ENCODE measurements at regions not wholly inside any gene's neighbourhood (a gene's known extent, or its start where the extent isn't known, plus 50 kb on each side); places are given as distances from the start of the nearest gene placed in this dataset.

- H3K4me3 ChIP-seq (ENCODE audit: low read depth, low read length): no peak overlapping the region
- no peaks in the 10 kb centered on the region for H3K36me3 ChIP-seq (ENCODE audit: control insufficient read depth, insufficient read depth, low read length)
- DNase-seq (ENCODE audit: low read depth): no peak
- no peaks in the 10 kb centered on the region for H3K27me3 ChIP-seq (ENCODE audit: control insufficient read depth, insufficient read depth, low read length)
- TF ChIP-seq, protein P1, sequence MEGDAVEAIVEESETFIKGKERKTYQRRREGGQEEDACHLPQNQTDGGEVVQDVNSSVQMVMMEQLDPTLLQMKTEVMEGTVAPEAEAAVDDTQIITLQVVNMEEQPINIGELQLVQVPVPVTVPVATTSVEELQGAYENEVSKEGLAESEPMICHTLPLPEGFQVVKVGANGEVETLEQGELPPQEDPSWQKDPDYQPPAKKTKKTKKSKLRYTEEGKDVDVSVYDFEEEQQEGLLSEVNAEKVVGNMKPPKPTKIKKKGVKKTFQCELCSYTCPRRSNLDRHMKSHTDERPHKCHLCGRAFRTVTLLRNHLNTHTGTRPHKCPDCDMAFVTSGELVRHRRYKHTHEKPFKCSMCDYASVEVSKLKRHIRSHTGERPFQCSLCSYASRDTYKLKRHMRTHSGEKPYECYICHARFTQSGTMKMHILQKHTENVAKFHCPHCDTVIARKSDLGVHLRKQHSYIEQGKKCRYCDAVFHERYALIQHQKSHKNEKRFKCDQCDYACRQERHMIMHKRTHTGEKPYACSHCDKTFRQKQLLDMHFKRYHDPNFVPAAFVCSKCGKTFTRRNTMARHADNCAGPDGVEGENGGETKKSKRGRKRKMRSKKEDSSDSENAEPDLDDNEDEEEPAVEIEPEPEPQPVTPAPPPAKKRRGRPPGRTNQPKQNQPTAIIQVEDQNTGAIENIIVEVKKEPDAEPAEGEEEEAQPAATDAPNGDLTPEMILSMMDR (IDR thresholded peaks at IDR 0.05; ENCODE audit: insufficient read depth, low read length, poor library complexity, severe bottlenecking): no peak
Measured at GRCh38 chr9:88689509-88690298, 154.7 kb downstream of the NXNL2 start.

GRCh38 chr9:88690628-88691027, 155.7 kb downstream of the NXNL2 start:
- no peaks in the 10 kb centered on the region for H3K27me3 ChIP-seq (ENCODE audit: control insufficient read depth, insufficient read depth, low read length)
- no peak overlapping the region for H3K4me3 ChIP-seq (ENCODE audit: low read depth, low read length)
- TF ChIP-seq, protein P1 (IDR thresholded peaks at IDR 0.05; ENCODE audit: insufficient read depth, low read length, poor library complexity, severe bottlenecking): no peak
- DNase-seq (ENCODE audit: low read depth): no peak
- no peaks in the 10 kb centered on the region for H3K36me3 ChIP-seq (ENCODE audit: control insufficient read depth, insufficient read depth, low read length)

DNA sequence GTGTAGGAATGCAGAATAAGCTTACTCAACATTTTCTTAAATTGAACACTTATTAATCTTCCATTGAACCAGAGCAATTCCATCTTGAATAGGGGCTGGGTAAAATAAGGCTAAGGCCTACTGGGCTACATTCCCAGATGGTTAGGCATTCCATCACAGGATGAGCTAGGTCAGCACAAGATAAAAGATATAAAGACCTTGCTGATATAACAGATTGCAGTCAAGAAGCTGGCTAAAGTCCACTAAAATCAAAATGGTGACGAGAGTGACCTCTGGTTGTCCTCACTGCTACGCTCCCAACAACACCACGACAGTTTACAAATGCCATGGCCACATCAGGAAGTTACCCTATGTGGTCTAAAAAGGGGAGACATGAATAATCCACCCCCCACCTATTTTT, 156.1 kb downstream of the NXNL2 start:
- H3K4me3 ChIP-seq (ENCODE audit: low read depth, low read length): no peak overlapping the region
- DNase-seq (ENCODE audit: low read depth): no peak
- no peaks in the 10 kb centered on the region for H3K36me3 ChIP-seq (ENCODE audit: control insufficient read depth, insufficient read depth, low read length)
- TF ChIP-seq, protein P1 (IDR thresholded peaks at IDR 0.05; ENCODE audit: insufficient read depth, low read length, poor library complexity, severe bottlenecking): no peak
- H3K27me3 ChIP-seq (ENCODE audit: control insufficient read depth, insufficient read depth, low read length): no peaks in the 10 kb centered on the region

- Histone ChIP-seq H3K4me3 (ENCODE audit: low read depth, low read length) (no peak overlapping the region), H3K27me3 (ENCODE audit: control insufficient read depth, insufficient read depth, low read length) (peaks cover 2% of the 10 kb centered on the region), H3K36me3 (ENCODE audit: control insufficient read depth, insufficient read depth, low read length) (no peaks in the 10 kb centered on the region)
- TF ChIP-seq, protein P1 (IDR thresholded peaks at IDR 0.05; ENCODE audit: insufficient read depth, low read length, poor library complexity, severe bottlenecking): no peak
- DNase-seq (ENCODE audit: low read depth): no peak
Measured at GRCh38 chr9:88691811-88692210, 156.8 kb downstream of the NXNL2 start.

- Histone ChIP-seq H3K27me3 (ENCODE audit: control insufficient read depth, insufficient read depth, low read length) (peaks cover 2% of the 10 kb centered on the region), H3K4me3 (ENCODE audit: low read depth, low read length) (no peak overlapping the region), H3K36me3 (ENCODE audit: control insufficient read depth, insufficient read depth, low read length) (no peaks in the 10 kb centered on the region)
- TF ChIP-seq, protein P1 (IDR thresholded peaks at IDR 0.05; ENCODE audit: insufficient read depth, low read length, poor library complexity, severe bottlenecking): no peak
- DNase-seq (ENCODE audit: low read depth): no peak
Measured at GRCh38 chr9:88692827-88693226, 157.8 kb downstream of the NXNL2 start.

GRCh38 chr9:88694625-88695024, 159.6 kb downstream of the NXNL2 start:
- TF ChIP-seq, protein P1 (IDR thresholded peaks at IDR 0.05; ENCODE audit: insufficient read depth, low read length, poor library complexity, severe bottlenecking): no peak
- no peaks in the 10 kb centered on the region for H3K36me3 ChIP-seq (ENCODE audit: control insufficient read depth, insufficient read depth, low read length)
- DNase-seq (ENCODE audit: low read depth): no peak
- peaks cover 2% of the 10 kb centered on the region for H3K27me3 ChIP-seq (ENCODE audit: control insufficient read depth, insufficient read depth, low read length)
- H3K4me3 ChIP-seq (ENCODE audit: low read depth, low read length): no peak overlapping the region
